ENCODE measurements at regions not wholly inside any gene's neighbourhood (a gene's known extent, or its start where the extent isn't known, plus 50 kb on each side); places are given as distances from the start of the nearest gene placed in this dataset.

GRCh38 chr1:194004146-194004545 lies 817.7 kb upstream of the B3GALT2 start:
- no peak for TF ChIP-seq EZH2 (IDR thresholded peaks at IDR 0.05; ENCODE audit: borderline replicate concordance, low read depth, low read length, severe bottlenecking)
- no peak for TF ChIP-seq POLR2A (IDR thresholded peaks at IDR 0.05; ENCODE audit: low read depth, low read length)
